GDM1 (cell line): ENCODE measurements at regions not wholly inside any gene's neighbourhood (a gene's known extent, or its start where the extent isn't known, plus 50 kb on each side); places are given as distances from the start of the nearest gene placed in this dataset.

Source experiments
- DNase-seq: peaks from one replicate; lab custom pipeline; 2025; lab: John Stamatoyannopoulos, UW

DNA sequence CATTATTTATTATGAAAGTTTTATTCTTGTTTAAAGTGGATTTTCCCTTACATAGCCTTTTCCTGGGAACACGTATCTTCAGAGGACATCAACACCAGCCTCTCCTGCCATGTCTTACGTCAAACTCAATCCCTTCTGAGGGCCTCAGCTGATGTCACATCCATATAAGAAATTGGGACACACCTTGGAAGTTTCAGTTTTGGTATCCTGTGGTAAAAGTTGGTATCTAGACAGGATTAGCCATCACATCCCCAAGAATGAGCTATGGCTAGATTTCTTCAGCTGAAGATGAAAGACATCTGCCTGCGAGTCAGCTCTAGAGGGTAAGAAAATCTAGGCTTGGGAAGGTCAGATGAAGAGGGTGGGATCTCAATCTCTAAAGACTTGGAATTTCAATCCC lies 75.8 kb upstream of the ZNF516 start:
- DNase-seq = no peak

DNA sequence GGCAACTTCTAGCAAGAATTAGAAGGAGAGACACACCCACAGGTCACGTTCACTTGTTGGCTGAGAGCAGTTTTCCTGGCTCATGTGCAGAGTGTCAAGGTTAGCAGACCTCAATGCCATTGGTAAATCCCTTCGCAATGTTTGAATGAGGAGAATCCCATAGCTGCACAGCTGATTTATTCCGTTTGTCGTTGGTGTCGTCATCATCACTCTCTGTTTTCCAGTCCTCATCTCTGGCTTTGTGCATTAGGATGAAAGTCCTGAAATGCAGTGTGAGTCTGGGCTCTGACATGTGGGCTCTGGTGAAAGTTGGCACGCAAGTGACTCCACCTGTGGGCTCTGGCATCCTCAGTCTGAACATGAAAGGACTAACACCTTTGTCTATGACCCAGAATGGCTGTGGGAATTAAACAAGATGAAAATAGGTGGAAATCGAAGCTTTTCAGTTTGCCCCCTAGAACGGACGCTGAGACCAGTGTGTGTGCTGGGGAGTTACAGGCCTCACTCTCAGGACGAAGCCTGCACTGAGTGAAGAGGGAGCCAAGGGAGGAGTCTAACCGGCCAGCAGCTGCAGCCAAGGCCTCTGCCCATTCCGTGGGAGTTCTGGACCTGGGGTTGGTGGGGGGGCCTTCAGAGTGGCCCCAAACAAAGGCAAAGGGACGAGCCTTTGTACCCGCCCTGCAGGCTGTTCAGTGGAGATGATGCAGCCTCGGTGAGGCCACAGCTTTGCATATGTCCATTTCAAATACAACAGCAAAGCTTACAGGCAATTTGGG lies 74.8 kb upstream of the ZNF516 start:
- no peak for DNase-seq

DNA sequence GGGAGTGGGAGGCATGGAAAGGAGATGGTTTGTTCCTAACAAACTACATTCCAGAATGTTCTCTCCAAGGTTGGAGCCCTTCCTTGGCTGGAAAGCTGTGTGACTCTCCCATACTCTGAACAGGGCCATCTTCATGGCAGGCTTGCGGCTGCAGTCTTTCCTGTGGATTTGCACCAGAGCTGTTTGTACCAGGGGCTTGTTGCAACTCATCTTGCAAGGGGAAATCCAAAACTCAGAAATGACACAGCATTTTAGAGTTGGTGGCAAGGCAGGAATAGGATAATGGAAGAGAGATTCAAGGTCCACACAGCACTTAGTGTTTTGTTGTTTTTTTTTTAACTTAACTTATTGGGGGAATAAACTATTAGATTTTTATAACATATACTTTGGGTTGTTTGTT lies 73.7 kb upstream of the ZNF516 start:
- DNase-seq = no peak

DNA sequence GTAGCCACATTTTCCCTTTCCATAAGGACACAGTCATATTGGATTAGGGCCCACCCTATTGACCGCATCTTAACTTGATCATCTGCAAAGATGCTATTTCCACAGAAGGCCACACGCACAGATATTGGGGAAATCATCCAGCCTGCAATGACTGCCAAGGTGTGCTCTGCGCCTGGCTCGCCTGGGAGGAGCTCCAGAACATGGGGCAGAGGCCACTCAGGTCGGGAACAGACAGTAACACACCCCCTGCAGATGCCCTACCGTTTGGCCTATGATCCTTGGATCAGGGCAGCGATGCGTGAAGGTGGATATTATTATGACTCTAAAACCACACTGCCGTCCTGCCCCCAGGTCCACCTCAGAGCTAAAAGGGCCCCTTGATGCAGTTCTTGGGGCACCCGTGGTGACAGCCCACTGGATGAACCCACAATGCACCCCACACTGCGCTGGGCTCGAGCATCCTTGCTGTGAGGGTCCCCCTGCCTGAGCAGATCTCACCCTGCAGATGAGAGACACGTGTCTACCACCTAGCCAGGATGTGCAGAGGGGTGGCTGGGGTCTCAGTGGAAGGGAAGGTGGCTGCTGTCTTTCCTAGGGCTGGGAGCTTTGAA lies 72.9 kb upstream of the ZNF516 start:
- DNase-seq = no peak

DNA sequence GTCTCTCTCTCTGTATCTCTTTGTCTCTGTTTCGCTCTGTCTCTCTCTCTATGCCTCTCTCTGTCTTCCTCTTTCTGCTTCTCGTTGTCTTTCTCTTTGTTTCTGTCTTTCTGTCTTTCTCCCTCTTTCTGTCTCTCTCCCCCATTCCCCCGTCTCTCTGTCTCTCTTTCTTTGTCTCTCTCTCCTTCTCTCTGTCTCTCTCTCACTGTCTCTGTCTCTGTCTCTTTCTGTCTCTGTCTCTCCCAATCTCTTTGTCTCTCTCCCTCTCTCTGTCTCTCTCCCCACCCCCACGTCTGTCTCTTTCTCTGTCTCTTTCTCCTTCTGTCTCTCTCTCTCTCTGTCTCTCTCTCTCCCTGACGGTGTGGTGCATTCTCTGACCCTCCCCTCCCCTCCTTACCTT lies 71.9 kb upstream of the ZNF516 start:
- DNase-seq = no peak

DNA sequence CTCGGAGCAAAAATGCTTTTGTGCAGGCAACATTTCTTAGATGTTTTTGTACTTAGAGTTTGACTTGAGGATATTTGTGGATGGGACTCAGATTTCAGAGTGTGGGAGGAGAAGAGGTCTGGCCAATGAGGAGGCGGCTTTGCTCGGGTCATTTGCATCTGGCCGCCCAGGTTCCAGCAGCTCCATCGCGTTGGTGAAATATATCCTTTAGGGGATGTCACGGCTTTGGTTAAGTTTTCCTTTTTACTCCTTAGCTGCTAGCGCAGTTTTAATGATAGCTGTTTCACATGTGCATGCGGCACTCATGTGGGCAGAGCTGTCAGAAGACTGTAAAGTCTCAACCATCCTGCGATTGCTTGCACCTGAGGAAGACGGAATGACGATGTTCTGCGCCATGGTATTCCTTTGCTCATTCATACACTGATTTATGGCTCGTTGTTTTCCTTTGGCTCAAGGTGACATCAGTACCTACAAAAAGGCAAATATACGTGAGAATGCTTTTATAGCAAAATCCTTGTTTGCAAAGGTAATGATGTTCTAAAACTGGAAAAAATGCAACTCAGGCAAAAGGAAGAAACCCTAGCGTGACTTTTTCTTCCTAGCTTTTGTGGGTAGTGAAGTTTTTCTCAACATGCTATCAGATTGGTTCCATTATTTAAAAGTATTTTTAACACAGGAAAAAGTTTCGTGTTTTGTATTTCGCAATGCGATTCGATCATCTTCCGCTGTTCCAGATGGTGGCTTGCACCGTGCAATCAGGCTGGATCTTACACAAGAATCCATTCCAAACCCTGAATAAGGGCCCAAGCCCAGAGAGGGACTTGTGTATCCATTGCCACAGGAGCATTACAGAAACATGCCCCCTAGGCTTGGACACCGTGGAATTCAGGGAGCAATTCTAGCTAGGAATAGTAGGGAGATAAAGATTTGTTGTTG lies 70.5 kb upstream of the ZNF516 start:
- peak; percentile 29 for DNase-seq

DNA sequence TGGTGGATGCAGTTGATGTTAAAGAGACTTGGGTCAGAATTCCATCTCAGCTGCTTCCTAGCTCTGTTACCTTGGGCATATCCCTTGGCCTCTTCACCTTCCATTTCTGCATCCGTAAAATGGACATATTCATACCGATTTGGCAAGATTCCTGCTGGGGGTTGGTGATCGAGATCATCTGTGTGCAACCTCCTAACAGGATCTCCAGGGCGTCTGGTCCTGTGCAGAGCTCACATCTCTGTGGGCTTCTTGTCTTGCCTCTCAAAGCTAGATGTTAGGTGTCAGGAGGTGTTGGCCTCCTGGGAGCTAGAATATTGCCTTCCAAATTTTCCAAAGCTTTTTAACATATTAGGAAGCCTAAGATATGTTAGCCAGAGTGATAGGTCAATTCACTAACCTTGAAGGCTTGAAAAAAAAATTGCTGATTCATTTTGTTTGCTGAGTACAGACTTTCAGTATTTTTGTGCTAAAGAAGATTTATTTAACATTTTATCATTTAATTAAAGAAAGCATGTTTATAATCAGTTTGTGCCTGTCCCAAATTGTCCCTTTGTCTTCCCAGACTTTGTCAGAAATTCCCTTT lies 69.7 kb upstream of the ZNF516 start:
- DNase-seq = no peak

DNA sequence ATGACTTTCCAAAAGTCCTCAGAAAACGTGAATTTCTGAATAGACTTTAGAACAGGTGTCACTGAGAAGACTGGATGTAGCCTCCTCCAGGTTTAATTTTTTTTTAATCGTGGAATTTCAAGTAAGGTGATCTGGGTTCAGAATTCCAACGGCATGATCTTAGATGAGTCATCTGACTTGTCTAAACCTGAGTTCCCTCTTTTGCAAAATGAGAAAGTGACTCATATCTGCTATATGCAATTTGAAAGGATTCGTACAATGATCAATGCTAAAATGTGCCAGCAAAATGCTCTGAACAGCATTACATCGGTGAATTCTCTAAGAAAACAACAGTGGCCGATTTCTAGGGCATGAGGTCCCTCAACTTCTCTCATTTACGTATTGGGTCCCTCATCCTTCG lies 69.1 kb upstream of the ZNF516 start:
- DNase-seq = no peak

DNA sequence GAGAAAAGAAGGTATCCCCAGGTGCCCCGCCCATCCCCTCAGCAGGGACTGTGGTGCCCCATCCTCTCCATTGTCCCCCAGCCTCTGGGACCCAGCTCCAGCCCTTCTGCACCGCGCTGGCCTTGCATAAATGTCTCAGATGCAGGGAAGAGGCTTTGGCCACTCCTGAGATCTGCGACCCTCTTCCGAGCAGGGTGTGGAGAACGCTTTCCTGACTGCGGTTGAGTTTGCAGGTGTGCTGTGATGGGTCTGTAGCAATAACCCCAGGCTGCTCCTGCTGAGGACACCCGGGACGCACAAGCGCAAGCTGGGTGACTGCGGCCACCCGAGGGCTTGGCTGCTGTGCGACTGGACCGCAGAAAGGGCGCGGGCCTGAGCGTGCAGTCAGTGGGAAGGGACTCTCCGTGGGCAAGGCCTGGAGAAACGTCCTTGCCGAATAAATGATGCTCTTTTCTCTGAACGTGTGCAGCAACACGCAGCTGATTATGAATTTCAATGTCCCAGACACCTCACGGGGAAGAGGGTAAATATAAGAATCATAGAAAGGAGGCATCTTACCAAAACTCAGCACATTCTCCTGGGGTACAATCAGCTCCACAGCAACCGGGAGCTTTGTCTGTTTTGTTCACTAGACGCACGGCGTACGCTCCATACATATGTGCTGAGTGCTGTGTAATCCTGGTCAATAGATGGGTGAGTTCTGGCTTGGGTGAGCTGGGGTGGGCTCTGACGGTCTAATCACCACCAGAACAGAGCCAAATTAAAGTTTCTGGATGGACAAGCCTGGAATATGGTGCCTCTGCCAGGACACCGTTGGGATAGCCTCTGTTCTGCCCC lies 67.5 kb upstream of the ZNF516 start:
- no peak for DNase-seq

DNA sequence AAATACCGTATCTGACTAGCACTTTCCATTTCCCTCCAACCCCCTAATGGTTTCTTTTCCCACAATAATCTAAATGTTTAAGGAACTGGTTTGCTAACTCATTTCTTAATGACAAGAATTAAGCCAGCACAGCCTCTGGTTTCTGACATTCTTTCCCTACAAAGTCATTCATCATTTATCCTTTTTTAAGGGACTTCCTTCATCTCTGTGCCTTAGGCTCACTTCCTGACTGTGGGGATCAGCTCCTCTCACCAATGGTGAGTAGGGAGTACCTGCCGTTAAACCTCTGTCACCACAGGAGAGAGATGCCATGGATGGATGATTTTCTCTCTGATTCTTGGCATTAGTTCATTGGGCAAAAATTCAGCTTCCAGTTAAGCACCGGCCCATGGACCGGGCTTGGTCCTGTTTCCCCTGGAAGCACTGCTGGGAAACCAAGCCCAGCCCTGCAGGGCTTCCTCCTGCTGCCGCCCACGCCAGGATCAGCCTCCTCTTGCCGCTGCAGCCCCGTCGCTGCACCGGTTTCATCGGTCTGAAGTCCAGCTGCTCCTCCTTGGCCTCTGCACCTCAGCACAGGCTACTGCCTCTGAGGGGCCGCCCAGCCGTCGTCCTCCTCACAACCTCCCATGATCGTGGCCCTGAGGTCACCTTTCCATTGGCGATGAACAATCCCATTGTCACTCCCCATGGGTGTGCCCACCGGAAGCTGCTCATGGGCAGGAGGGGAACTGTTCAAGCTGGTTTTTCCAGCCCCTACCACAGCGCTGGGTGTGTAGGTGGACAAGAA lies 64.0 kb upstream of the ZNF516 start:
- no peak for DNase-seq

DNA sequence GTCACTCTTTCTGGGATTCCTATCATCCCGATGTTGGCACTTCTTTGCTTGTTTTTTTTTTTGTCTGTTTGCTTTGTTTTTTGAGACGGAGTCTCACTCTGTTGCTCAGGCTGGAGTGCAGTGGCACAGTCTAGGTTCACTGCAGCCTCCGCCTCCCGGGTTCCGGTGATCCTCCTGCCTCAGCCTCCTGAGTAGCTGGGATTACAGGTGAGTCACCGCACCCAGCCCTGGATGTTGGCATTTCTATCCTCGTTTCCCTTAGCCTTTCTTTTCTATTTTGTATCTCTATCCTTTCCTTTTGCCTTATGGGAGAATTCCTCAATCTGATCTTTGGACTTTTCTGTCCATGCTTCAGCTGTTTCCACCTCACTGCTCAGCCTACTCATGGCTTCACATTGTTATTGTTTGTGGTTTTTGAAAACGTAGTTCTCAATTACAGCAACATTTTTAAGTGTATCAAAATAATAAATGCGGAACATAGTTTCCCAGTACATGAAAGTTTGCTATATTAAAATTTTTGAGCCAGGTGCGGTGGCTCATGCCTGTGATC lies 62.1 kb upstream of the ZNF516 start:
- no peak for DNase-seq

DNA sequence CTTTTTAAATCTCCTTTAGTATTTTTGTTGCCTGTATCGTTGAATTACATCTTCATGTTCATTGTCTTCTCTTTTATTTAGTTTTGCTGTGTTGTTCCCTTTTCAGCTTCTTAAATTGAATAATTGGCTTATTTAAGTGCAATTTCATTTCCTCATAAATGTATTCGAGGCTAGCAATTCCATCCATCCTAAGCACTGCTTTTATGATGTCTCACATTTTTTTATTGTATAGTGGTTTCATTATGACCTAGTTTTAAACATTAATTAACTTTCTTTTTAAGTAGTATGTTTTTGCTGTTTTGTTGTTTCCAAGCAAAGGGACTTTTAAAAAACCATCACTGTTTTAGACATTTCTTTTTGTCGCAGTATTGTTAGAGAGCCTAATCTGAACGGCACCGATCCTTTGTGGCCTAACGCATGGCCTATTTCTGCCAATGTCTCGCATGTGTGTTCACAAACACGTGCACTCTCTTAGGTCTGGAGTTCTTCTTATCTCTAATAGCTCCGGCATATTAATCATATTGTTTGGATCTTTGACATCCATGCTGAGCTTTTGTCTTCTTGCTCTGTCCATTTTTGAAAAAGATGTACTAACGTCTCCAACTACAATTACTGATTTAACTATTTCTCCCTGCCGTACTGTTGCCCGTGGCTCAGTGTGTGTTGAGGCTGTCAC lies 59.6 kb upstream of the ZNF516 start:
- no peak for DNase-seq

DNA sequence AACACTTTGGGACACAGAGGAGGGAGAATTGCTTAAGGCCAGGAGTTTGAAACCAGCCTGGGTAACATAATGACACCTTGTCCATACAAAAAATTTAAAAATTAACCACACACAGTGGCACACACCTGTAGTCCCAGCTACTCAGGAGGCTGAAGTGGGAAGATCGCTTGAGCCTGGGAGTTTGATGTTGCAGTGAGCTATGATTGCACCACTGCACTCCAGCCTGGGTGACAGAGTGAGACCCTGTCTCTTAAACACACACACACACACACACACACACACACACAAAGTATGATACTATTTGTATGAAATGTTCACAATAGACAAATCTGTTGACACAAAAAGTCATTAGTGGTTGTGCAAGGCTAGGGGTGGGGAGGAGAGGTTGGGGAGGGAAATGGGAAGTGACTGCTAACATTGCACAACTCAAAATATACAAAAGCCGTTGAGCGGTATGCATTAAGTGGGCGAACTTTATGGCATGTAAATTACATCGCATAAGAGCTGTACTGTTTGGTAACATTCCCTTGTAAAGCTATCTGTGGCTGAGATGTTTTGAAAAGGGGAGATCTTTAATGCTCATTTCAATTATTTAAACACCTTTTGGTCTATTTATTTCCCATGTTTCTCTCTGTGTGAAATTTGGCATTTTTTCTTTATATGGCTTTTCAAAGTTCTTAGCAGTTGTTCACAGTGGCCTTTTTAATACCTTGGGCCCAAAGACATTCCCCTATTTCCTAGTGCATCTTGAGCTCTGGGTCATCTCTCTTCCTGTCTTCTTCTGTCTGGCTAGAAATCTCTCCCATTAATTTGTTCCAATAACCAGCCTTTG lies 58.9 kb upstream of the ZNF516 start:
- DNase-seq = no peak

DNA sequence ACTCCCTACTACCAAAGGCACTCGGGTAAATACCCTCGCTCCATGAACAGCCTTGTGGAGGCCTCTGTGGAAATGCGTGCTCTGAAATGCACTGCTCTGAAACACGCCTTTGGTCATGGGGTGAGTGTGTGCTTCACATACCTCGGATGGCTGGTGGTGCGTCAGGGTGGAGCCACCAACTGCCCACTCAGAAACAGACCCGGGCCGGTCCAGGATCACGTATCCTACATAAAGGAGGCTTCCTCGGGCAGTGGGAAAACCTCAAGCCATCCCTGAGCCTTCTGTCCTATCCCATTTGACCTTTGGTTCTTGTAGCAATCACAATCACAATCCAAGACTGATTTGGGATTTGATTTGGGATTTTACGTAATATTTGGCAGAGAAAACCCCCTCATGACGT lies 53.5 kb upstream of the ZNF516 start:
- DNase-seq = no peak

DNA sequence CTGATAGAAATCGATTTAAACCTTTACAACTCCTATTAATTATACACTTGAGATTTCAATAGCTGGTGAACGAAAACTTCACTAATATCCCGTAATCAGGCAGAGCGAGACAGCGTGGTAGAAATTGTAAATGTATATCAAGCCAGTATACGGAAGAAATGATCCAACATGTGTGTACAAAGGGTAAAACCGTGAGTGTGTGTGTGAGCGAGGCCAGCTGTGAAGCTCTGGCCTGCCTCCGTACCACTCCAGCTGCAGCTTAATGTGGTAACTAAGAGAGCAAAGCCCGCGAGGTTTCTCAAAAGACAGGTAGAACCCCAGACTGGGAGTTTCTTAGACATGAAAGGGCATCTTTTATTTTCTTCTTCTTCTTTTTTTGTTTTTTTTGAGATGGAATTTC lies 52.3 kb upstream of the ZNF516 start:
- no peak for DNase-seq

DNA sequence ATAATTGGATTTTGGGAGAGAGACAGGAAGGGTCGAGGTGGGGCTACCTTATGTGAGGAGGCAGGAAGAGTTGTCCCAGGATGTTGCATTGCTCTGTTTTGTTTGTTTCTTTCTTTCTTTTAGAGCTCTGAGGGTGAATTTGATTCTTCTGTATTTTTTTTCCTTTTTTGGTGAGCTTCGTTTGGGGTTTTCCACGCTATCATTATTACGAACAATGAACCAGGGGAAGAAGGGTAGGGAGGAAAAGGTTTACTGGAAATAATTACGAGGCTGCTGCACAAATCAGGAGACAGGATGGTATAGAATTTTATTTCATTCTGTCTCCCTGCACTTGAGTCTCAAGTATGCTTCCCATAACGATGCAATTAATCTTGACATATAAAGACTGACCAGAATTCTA lies 51.4 kb upstream of the ZNF516 start:
- DNase-seq = no peak

DNA sequence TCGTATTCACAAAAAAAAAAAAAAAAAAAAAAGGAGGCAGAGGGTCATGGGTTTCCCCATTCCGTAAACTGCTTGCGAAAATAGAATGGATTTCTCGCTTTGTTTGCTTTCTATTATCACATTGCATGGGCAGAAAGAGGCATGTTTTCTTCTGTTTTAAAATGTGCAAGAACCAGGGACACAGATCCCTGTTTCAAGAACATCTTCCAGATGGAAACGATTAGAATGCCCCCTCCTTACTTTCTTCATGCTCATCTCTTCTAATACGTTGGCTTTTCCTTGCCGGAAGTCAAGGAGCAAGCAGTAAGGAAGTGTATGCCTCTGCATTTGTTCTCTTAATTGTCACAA lies 51.0 kb upstream of the ZNF516 start:
- no peak for DNase-seq

DNA sequence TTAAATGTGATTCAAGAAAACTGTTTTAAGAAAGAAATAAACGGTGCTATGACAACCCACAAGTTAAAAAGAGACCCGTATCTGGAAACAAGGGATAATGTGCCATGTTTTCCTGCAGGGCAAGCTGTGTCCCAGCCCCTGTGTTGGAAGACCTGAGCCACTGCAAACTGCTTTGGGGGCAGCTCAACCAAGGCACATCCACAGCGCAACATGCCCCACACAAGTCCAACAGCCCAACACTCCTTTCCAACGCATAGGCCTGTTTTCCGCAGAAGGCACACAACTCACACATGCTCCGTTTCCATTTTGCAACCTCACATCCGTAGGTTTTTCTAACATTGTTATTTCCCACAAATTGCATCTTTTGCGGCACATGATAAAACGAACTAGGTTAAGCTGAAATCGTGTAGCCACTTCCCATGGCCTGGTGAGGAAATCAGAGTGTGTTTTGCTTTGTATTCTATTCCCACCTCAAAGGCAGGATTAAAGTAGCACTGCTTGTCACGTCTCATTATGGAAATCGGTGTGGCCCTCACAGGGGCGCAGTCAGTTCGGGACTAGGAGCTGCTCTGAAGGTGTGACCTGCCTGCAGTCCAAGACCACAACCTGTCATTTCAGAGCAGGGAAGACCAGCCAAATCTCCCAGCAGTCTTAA lies 50.5 kb upstream of the ZNF516 start:
- DNase-seq = no peak
